Endothelial cell (in vitro differentiated cells): ENCODE measurements at regions not wholly inside any gene's neighbourhood (a gene's known extent, or its start where the extent isn't known, plus 50 kb on each side); places are given as distances from the start of the nearest gene placed in this dataset.

Experiments
- DNase-seq: peaks from one replicate; pipeline ENCODE4 v3.0.0; 2021; ENCODE audit warnings: low spot score
- H3K27ac Mint-ChIP-seq: one replicate; pipeline ENCODE4 v1.8.0; 2021; ENCODE audit warnings: mixed read lengths, inconsistent platforms; ENCODE audit not compliant: unreplicated experiment
- H3K27me3 Mint-ChIP-seq: one replicate; pipeline ENCODE4 v1.8.0; 2021; ENCODE audit warnings: mild to moderate bottlenecking, moderate library complexity, mixed read lengths, inconsistent platforms; ENCODE audit not compliant: unreplicated experiment
- H3K36me3 Mint-ChIP-seq: one replicate; pipeline ENCODE4 v1.8.0; 2021; ENCODE audit warnings: mild to moderate bottlenecking, low read depth, mixed read lengths, inconsistent platforms; ENCODE audit not compliant: unreplicated experiment
- H3K4me1 Mint-ChIP-seq: one replicate; pipeline ENCODE4 v1.8.0; 2021; ENCODE audit warnings: mild to moderate bottlenecking, mixed read lengths, inconsistent platforms; ENCODE audit not compliant: unreplicated experiment
- H3K4me3 Mint-ChIP-seq: one replicate; pipeline ENCODE4 v1.8.0; 2021; ENCODE audit warnings: mild to moderate bottlenecking, mixed read lengths, inconsistent platforms; ENCODE audit not compliant: unreplicated experiment
- H3K9me3 Mint-ChIP-seq: one replicate; pipeline ENCODE4 v1.8.0; 2021; ENCODE audit warnings: mixed read lengths, inconsistent platforms; ENCODE audit not compliant: unreplicated experiment
- TF ChIP-seq, protein P1 (sequence below): fragments of 200-600 bp; sonication (generic); IDR thresholded peaks from one replicate; pipeline ENCODE4 v1.5.0; 2021; ENCODE audit warnings: antibody characterized with exemption; ENCODE audit not compliant: unreplicated experiment

DNA sequence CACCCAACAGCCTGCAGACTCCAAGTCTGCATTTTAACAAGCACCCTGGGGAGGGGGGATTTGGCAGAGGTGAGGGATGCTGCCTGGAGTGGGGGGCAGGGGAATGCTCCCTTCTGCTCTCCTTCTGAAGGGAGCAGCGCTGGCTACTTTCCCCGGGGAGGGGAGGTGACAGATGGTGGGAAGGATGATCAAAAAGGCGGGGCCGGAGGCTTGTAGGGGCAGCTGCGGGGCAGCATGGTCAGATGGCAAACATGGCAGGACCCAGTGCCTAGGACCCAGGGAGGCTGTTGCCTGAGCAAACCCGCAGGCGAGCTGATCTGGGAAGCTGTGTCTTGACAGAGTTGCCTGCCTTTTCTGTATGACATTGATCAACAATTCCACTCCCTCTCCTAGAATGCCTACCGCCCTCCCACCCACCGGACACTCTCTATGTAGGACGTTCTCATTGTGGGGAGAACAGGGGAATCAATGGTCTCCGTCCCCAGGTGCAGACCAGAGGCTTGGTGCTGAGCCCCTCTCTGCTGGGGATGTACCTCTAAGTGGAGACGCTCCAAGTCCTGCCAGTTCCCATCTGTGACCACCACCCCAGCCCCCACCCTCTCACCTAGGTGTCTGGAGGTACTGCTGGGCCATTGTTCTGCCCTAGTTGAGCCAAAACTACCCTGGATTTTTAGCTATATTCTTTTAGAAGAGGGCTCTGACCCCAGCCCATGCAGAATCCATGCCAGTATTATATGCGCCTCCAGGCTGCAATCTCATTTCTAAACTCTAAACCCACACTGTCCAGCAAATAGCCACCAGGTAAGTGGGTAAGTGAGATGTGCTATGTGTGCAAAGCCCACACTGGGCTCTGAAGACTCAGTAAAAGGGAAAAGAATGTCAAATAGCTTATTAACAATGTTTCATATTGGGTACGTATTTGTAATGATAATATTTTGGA lies 89.7 kb upstream of the SEC11C start:
- DNase-seq, result no peak
- Mint-ChIP-seq H3K4me1 (no peaks in the 10 kb centered on the region), H3K4me3 (no peak overlapping the region), H3K9me3 (no peaks in the 10 kb centered on the region), H3K27ac (no peak overlapping the region), H3K27me3 (peaks cover 2% of the 10 kb centered on the region), H3K36me3 (peaks cover 4% of the 10 kb centered on the region)
- TF ChIP-seq, protein P1, sequence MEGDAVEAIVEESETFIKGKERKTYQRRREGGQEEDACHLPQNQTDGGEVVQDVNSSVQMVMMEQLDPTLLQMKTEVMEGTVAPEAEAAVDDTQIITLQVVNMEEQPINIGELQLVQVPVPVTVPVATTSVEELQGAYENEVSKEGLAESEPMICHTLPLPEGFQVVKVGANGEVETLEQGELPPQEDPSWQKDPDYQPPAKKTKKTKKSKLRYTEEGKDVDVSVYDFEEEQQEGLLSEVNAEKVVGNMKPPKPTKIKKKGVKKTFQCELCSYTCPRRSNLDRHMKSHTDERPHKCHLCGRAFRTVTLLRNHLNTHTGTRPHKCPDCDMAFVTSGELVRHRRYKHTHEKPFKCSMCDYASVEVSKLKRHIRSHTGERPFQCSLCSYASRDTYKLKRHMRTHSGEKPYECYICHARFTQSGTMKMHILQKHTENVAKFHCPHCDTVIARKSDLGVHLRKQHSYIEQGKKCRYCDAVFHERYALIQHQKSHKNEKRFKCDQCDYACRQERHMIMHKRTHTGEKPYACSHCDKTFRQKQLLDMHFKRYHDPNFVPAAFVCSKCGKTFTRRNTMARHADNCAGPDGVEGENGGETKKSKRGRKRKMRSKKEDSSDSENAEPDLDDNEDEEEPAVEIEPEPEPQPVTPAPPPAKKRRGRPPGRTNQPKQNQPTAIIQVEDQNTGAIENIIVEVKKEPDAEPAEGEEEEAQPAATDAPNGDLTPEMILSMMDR, result no peak

DNA sequence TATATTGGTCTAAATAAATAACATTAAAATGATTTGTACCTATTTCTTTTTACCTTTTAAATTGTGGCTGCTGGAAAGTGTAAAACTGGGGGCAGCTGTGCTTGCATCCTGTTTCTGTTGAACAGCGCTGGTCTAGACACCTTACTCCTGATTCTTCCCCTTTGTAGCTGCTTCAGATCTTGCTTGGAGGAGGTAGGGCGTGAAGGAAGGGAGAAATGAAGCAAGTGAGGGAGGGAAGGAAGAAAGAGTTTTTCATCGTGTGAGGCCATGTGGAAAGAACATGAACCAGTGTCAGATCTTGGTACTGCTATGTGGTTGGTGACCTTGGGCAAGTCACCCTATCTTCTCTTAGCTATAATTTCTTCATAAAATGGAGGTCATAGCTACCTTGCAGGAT lies 89.0 kb upstream of the SEC11C start:
- peaks cover 3% of the 10 kb centered on the region for H3K27me3 Mint-ChIP-seq
- no peaks in the 10 kb centered on the region for H3K9me3 Mint-ChIP-seq
- H3K27ac Mint-ChIP-seq, result no peak overlapping the region
- H3K4me1 Mint-ChIP-seq, result no peaks in the 10 kb centered on the region
- H3K4me3 Mint-ChIP-seq, result no peak overlapping the region
- DNase-seq, result no peak
- H3K36me3 Mint-ChIP-seq, result peaks cover 4% of the 10 kb centered on the region
- TF ChIP-seq, protein P1, result no peak

DNA sequence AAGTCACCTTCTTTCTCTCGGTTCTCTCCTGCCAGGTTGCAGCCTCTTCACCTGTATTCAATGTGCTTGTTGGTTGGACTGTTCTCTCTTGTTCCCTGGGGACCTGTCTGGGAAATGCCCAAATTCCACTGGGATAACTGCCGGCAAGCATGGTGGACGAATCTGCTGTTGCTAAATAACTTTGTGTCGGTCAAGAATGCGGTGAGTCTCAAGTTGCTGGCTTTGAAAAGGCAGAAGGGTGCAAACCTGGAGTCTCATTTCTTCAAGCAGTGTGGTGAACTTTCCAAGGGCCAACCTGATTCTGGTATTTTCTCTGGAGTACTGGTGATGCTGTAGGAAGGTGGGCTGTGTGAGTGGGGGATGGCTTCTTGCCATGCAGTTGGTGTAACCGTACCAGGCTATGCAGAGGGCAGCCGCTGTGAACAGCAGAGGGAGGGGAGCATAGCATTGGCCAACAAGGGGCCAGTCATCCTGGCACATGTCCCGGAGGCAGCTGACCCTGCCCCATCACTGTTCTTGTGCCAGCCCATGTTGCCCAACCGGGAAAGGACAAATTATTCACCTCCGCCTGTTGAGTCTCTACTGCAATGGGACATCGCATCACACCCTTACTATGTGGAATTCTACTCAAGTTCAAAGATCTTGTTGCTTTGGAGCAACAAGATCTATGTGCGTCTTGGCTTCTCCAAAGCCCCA lies 88.1 kb upstream of the SEC11C start:
- Mint-ChIP-seq H3K9me3 (no peaks in the 10 kb centered on the region), H3K27me3 (peaks cover 6% of the 10 kb centered on the region), H3K4me1 (peaks cover 6% of the 10 kb centered on the region), H3K4me3 (no peak overlapping the region), H3K27ac (no peak overlapping the region), H3K36me3 (peaks cover 4% of the 10 kb centered on the region)
- DNase-seq, result no peak
- TF ChIP-seq, protein P1, result no peak

DNA sequence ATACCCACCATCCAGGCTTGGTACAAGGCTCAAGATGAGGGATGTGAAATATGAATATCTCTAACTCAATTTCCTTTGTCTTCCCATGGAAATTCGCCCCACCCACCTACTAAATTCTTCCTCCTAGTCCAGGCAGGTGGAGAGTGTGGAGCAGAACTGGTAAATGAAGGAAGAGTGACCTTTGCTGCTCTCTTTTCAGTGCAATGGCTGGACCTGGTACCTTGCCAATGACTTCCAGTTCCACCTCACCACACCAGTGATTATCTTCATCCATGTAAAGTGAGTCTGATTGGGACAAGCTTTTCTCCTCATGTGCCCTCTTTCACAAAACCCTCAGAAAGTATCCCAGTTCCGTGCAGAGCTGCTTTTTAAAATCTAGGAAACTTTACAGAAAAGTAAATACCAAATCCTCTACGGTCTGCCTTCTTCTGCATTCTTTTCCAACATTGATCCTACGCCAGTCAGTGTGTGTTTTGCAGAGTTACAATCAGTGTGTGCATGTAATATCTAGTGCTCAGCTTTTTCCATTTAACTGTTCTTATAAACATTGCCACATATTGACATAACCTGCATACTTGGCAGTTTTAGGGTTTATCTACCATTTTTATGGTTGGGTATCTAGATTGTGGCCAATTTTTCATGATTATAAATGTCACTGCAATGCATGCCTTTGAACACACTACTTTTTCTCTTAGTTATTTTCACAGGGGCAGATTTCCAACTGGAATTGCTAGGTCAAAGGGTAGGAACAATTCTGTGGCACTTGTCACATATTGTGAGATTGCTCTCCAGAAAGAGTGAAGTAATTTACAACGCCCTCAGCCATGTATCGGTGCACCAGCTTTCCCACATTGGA lies 86.5 kb upstream of the SEC11C start:
- TF ChIP-seq, protein P1, result no peak
- Mint-ChIP-seq H3K27ac (no peak overlapping the region), H3K27me3 (peaks cover 6% of the 10 kb centered on the region)

More for the DNA sequence above, 86.5 kb upstream of the SEC11C start:
- H3K4me1 Mint-ChIP-seq, result peaks cover 11% of the 10 kb centered on the region
- H3K9me3 Mint-ChIP-seq, result no peaks in the 10 kb centered on the region
- no peak for DNase-seq
- H3K4me3 Mint-ChIP-seq, result no peak overlapping the region
- H3K36me3 Mint-ChIP-seq, result no peaks in the 10 kb centered on the region
